ENCODE measurements at regions not wholly inside any gene's neighbourhood (a gene's known extent, or its start where the extent isn't known, plus 50 kb on each side); places are given as distances from the start of the nearest gene placed in this dataset.
"Not testable (repeated sequence)": the region's sequence is repeated elsewhere in the genome, so short reads cannot be mapped to it uniquely, and the experiment has no call there.

DNA sequence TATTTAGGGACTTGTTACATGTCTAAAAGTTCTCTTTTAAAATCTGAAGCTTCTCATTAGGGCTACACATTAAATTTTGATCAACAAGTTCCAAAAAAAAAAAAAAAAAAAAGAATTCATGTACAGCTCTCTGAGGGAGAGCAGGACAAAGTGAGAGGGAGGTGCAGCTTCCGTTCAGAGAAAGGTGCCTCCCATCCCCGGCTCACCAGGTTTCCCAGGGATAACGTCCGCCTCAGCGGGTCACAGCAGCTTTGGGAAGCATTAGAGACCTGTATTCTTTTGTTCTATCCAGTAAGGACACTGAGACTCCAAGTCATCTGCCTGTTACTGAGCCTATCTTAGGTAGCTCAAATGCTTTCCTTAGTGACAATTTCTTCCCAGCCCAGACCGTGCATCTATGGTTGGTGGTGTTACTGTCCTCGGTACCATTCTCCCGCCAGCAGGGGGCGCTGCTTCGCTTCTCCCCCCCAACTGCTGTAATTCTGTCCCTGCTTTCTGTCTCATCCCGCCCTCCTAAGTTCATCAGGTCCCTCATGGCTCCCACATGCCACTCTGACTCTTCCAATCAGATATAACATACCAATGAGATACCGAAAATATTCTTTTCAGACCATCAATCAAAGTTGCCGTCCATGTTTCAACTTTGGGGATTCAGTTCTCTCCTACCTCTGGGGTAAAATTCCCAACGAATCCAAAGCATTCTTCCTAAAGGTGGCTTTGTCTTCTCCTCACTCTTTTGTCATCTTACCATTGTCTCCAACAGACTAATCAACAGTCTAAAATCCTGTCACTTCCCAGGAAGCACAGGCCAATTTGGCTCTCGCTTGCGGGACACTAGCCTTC is 466.5 kb downstream of the METTL4 start:
- DNase-seq (ENCODE audit: low read depth in 2 of 2), result no peak

- DNase-seq (ENCODE audit: low read depth in 2 of 2), result no peak
Observed at GRCh38 chr18:2108591-2108990, 462.7 kb downstream of the METTL4 start.

DNA sequence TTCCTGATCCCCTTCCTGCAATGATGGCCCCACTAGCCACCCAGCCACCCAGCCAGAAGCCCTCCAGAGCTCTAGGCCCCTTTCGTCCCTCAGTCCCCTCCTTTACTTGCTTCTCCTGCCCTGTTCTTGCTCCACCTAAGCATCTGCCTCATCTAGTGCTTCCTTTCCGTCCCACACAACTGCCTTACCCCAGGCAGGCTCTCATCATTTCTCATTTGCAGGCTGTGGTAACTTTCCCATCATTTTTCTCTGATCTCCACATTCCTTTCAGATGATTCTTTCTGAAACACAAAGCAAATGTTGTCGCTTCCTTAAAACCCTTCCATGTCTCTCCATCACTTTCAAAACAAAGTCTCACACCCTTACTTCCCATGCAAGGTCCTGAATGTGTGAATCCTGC is 459.8 kb downstream of the METTL4 start:
- no peak for DNase-seq (ENCODE audit: low read depth in 2 of 2)

DNA sequence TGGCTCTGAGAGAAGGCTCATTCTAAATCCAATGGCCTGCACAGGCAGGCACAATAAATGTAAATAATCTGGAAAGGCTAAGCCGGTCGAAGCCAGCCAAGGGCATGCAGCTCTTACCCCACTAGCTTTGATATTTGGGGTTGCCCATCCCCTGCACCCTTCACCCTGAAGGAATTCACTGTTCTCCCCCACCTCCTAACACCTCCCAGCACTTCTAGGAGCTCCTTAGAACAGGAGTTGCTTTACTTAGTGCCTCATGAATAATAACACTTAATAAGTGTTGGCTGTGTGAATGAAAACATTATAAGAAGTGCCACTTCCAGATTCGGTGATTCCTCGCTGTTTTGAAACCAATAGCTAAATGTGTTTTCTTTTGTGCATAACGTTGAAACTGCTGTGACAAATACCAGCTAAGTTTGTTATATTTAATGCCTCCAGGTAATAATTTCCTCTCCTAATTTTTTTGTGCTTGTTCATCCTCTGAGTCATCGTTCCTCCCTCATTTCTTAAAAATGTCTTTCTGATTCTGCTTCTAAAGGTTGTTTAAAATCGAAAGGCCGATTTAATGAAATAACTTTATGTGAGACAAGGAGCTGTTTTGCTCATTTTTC is 458.8 kb downstream of the METTL4 start:
- no peak for DNase-seq (ENCODE audit: low read depth in 2 of 2)

- DNase-seq (ENCODE audit: low read depth in 2 of 2), result no peak
Observed at GRCh38 chr18:2114289-2114688, 457.0 kb downstream of the METTL4 start.

GRCh38 chr18:2114765-2115164 is 456.5 kb downstream of the METTL4 start:
- DNase-seq (ENCODE audit: low read depth in 2 of 2), result no peak

GRCh38 chr18:2121224-2121623 is 450.1 kb downstream of the METTL4 start:
- no peak for DNase-seq (ENCODE audit: low read depth in 2 of 2)

DNA sequence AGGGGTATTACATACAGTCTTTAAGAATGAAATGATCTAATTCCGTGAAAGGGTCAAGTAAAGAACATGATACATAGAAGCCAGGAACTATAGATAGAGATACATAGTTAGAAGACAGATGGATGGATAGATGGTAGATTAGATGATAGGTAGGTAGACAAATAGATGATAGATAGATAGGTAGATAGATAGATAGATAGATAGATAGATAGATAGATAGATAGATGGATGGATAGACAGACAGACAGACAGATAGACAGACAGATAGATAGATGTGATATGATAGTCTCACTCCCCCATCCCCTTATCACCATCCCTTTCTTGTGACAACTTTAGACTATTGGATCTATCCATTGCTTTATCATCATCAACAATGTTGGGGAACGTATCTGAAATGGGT is 448.2 kb downstream of the METTL4 start:
- DNase-seq (ENCODE audit: low read depth in 2 of 2), result no peak

DNA sequence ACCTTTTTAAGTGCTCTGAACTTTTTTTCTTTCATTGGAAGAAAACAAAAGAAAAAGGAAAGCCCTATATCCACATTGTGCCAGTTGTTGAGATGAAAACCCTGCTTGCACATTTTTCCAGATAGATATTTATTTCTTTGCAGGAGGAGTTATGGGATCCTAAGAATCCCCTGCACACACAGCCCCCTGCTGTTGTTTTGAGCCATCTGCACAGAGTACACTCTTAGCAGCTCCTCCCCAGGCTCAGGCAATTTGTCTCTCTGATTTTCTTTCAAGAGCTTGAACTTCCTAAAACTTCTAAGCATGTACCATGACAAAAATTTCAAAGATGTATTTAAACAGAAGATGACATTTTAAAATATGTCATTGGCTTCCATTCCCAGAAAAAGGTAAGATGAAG is 436.9 kb downstream of the METTL4 start:
- no peak for DNase-seq (ENCODE audit: low read depth in 2 of 2)

DNA sequence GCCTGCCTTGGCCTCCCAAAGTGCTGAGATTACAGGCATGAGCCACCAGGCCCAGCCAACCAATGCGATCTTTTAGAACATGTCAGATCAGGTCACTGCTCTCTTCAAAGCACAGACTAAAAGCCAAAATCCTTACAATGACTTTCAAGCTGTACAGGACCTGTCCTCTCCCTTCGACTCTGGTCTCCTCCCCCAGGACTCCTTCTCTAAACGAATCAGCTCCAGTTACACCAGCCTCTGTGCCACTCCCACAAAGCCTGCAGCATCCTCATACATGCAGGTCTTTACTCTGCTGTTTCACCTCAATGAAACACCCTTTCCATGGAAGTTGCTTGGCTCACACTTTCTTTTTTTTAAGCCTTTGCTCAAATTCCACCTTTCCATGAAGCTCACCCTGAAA is 436.0 kb downstream of the METTL4 start:
- no peak for DNase-seq (ENCODE audit: low read depth in 2 of 2)

- DNase-seq (ENCODE audit: low read depth in 2 of 2), result no peak
Observed at GRCh38 chr18:2138552-2138951, 432.8 kb downstream of the METTL4 start.

GRCh38 chr18:2139691-2140090 is 431.6 kb downstream of the METTL4 start:
- no peak for DNase-seq (ENCODE audit: low read depth in 2 of 2)

GRCh38 chr18:2143636-2144035 is 427.7 kb downstream of the METTL4 start:
- no peak for DNase-seq (ENCODE audit: low read depth in 2 of 2)

DNA sequence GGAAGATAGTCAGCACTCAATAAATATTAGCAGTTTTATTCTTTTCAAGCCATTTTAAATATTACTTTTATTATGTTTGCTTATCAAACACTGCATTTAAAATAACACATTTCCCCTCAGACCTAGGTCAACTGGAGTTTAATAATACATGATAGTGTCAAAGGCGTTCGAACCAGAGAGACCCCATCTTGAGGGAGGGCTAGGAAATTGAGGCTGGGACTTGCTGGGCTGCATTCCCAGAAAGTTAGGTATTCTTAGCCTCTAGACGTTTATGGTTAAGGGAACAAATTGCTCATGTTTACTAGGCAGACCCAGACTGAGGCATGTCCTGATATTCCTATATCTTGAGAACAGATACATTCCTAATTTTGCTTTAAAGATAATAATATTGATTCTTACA is 426.5 kb downstream of the METTL4 start:
- no peak for DNase-seq (ENCODE audit: low read depth in 2 of 2)

DNA sequence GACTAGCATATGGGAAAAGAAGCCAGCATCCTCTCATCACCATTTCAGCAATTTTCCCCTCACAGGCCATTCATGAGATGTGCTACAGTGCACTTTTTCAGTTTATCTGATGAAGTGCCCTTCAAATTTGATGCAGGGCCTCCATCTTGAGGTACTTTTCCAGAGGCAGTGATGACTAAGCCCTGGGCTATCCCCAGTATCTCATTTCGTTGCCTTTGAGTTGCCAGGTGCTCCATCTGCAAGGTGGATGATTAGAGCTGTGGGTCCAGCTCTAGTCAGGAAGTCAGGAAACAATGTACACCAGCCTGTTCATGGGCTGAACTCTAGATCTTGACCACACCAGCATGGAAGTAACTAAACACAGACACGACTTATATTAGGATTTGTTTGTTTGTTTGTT is 425.2 kb downstream of the METTL4 start:
- no peak for DNase-seq (ENCODE audit: low read depth in 2 of 2)

DNA sequence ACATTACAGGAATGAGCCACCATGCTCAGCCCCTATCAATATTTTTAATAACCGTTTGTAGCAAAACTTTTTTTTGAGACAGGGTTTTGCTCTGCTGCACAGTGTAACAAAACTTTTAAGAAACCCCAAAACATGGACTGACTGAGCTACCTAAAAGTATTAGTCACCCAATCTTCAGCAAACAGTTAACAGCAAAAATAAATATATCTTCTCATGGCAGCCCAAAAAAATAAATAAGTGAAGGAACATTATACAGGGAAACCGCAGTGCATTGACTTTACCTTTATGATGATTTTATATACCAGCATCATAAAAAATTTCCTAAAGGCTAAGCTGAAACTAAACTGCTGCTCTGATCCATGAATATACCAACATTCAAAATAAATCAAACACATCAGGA is 424.6 kb downstream of the METTL4 start:
- no peak for DNase-seq (ENCODE audit: low read depth in 2 of 2)

GRCh38 chr18:2147476-2148230 is 423.7 kb downstream of the METTL4 start:
- DNase-seq (ENCODE audit: low read depth in 2 of 2), result no peak

GRCh38 chr18:2148823-2149222 is 422.5 kb downstream of the METTL4 start:
- DNase-seq (ENCODE audit: low read depth in 2 of 2), result no peak

- no peak for DNase-seq (ENCODE audit: low read depth in 2 of 2)
Observed at GRCh38 chr18:2150566-2150965, 420.7 kb downstream of the METTL4 start.

GRCh38 chr18:2154278-2154677 is 417.0 kb downstream of the METTL4 start:
- no peak for DNase-seq (ENCODE audit: low read depth in 2 of 2)

DNA sequence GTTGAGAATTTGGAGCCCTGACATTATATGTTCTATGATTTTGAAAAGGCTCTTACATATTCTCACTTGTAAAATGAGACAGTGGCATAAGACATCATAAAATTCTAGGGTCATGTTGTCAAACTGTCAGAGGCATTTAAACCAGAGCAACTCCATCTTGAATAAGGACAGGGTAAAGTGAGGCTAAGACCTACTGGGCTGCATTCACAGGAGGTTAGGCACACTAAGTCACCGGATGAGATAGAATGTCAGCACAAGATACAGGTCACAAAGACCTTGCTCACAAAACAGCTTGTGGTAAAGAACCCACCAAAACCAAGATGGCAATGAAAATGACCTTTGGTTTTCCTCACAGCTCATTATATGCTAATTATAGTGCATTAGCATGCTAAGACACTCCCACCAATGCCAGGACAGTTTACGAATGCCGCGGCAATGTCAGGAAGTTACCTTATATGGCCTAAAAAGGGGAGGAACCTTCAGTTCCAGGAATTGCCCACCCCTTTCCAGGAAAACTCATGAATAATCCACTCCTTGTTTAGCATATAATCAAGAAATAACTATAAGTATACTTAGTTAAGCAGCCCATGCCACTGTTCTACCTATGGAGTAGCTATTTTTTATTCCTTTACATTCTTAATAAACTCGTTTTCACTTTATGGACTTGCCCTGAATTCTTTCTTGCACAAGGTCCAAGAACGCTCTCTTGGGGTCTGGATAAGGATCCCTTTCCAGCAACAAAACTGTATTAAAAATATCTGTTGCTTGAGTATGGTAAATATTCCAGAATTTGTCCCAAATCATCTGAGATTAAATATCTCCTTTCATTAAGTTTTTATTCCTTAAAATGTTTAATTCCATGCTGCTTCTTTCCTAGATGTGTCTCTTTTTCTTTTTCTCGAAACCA is 406.4 kb downstream of the METTL4 start:
- DNase-seq (ENCODE audit: low read depth in 2 of 2), result no peak

DNA sequence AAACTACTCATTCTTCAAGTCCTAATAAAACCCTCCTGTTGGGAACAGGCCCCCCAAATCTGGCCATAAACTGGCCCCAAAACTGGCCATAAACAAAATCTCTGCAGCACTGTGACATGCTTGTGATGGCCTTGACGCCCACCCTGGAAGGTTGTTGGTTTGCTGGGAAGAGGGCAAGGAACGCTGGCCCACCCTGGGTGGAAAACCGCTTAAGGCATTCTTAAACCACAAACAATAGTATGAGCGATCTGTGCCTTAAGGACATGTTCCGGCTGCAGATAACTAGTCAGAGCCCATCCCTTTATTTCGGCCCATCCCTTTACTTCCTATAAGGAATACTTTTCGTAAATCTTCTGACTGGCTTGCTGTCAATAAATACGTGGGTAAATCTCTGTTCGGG is 404.4 kb downstream of the METTL4 start:
- not testable (repeated sequence) for DNase-seq (ENCODE audit: low read depth in 2 of 2)

All from stimulated activated CD8-positive, alpha-beta memory T cell treated with anti-CD3 and anti-CD28 coated beads, Interleukin-7, amount 100 ng/mL, for 1 hour (primary cell).